K562 (cell line): ENCODE measurements at regions not wholly inside any gene's neighbourhood (a gene's known extent, or its start where the extent isn't known, plus 50 kb on each side); places are given as distances from the start of the nearest gene placed in this dataset.

Experiments used
- CHD2 ChIP-seq: IDR thresholded peaks from 2 replicates; pipeline ENCODE4 v1.6.1; 2011; ENCODE audit warnings: low read depth, low read length
- EP300 ChIP-seq: IDR thresholded peaks from 2 replicates; pipeline ENCODE4 v1.6.1; 2012; ENCODE audit warnings: low read length, improper control_type of control experiment
- HMBOX1 ChIP-seq: sonication (generic); IDR thresholded peaks from 2 replicates; pipeline ENCODE4 v1.6.1; 2016
- MIER1 ChIP-seq: fragments of 450-650 bp; IDR thresholded peaks from 2 replicates; pipeline ENCODE4 v1.6.1; 2016; ENCODE audit warnings: antibody characterized with exemption, mild to moderate bottlenecking, low read depth
- NCOA2 ChIP-seq, 2 experiments: fragments of 450-650 bp; IDR thresholded peaks; 2 replicates each; pipeline ENCODE4 v1.6.1; 2018; ENCODE audit warnings: mild to moderate bottlenecking in 2 of 2, moderate library complexity in 1 of 2; ENCODE audit not compliant: partially characterized antibody in 2 of 2
- RBBP5 ChIP-seq: fragments of 200-600 bp; sonication (generic); IDR thresholded peaks from 2 replicates; pipeline ENCODE4 v1.6.1; 2012; ENCODE audit warnings: borderline replicate concordance, mild to moderate bottlenecking, low read length, control low read depth, inconsistent platforms; ENCODE audit not compliant: insufficient read depth, poor library complexity, severe bottlenecking
- SMARCC2 ChIP-seq: fragments of 450-650 bp; IDR thresholded peaks from 2 replicates; pipeline ENCODE4 v1.6.1; 2017; ENCODE audit warnings: antibody characterized with exemption, moderate library complexity, mild to moderate bottlenecking, low read depth
- TARDBP ChIP-seq: fragments of 450-650 bp; IDR thresholded peaks from 2 replicates; pipeline ENCODE4 v1.6.1; 2016
- XRCC5 ChIP-seq: fragments of 200-400 bp; formaldehyde crosslinking; IDR thresholded peaks from 2 replicates; pipeline ENCODE4 v1.6.1; 2017; ENCODE audit warnings: low read depth, mild to moderate bottlenecking, low read length
- ZBED1 ChIP-seq: IDR thresholded peaks from 2 replicates; pipeline ENCODE4 v1.6.1; 2014
- ZNF121 ChIP-seq: sonication (generic); formaldehyde crosslinking; conservative IDR thresholded peaks from 2 replicates; pipeline ENCODE4 v1.8.0; 2022; ENCODE audit warnings: missing genetic modification reagents
- TF ChIP-seq, protein P1 (sequence below): sonication (generic); formaldehyde crosslinking; IDR thresholded peaks from 2 replicates; pipeline ENCODE4 v1.8.1; 2023; ENCODE audit warnings: mild to moderate bottlenecking, missing genetic modification reagents
- TF ChIP-seq, protein P2 (sequence below), 2 experiments: fragments of 450-650 bp; formaldehyde crosslinking in 1 of 2; IDR thresholded peaks; 2 replicates each; pipeline versions ENCODE4 v1.4.0 to v1.6.1; 2014 to 2020; ENCODE audit warnings: mild to moderate bottlenecking in 2 of 2, borderline replicate concordance in 1 of 2, low read depth in 1 of 2

DNA sequence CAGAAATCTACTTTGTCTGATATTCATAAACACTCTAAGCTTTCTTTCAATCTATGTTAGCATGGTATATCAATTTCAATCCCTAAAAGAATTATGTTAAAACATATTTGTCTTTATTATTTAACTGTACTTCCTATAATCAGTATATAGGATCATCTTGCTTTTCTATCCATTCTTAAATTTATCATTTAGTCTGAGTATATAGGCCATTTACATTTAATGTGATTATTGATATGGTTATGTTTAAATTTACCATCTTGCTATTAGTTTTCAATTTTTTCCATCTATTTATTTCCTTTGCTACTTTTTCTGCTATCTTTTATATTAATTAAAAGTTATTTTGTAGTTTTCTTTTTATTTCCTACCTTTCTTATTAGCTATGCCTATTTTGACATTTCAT is 174.8 kb upstream of the MBNL1 start:
- TF ChIP-seq XRCC5 (no peak), RBBP5 (no peak), CHD2 (no peak), ZBED1 (no peak), ZNF121 (CRISPR knock-in tag) (no peak), NCOA2 (IDR thresholded peaks at IDR 0.05; ENCODE audit: partially characterized antibody in 2 of 2) (no peak), EP300 (no peak), TARDBP (no peak), HMBOX1 (no peak), SMARCC2 (no peak), MIER1 (no peak)
- TF ChIP-seq, protein P1, sequence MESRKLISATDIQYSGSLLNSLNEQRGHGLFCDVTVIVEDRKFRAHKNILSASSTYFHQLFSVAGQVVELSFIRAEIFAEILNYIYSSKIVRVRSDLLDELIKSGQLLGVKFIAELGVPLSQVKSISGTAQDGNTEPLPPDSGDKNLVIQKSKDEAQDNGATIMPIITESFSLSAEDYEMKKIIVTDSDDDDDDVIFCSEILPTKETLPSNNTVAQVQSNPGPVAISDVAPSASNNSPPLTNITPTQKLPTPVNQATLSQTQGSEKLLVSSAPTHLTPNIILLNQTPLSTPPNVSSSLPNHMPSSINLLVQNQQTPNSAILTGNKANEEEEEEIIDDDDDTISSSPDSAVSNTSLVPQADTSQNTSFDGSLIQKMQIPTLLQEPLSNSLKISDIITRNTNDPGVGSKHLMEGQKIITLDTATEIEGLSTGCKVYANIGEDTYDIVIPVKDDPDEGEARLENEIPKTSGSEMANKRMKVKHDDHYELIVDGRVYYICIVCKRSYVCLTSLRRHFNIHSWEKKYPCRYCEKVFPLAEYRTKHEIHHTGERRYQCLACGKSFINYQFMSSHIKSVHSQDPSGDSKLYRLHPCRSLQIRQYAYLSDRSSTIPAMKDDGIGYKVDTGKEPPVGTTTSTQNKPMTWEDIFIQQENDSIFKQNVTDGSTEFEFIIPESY = no peak
- TF ChIP-seq, protein P2, sequence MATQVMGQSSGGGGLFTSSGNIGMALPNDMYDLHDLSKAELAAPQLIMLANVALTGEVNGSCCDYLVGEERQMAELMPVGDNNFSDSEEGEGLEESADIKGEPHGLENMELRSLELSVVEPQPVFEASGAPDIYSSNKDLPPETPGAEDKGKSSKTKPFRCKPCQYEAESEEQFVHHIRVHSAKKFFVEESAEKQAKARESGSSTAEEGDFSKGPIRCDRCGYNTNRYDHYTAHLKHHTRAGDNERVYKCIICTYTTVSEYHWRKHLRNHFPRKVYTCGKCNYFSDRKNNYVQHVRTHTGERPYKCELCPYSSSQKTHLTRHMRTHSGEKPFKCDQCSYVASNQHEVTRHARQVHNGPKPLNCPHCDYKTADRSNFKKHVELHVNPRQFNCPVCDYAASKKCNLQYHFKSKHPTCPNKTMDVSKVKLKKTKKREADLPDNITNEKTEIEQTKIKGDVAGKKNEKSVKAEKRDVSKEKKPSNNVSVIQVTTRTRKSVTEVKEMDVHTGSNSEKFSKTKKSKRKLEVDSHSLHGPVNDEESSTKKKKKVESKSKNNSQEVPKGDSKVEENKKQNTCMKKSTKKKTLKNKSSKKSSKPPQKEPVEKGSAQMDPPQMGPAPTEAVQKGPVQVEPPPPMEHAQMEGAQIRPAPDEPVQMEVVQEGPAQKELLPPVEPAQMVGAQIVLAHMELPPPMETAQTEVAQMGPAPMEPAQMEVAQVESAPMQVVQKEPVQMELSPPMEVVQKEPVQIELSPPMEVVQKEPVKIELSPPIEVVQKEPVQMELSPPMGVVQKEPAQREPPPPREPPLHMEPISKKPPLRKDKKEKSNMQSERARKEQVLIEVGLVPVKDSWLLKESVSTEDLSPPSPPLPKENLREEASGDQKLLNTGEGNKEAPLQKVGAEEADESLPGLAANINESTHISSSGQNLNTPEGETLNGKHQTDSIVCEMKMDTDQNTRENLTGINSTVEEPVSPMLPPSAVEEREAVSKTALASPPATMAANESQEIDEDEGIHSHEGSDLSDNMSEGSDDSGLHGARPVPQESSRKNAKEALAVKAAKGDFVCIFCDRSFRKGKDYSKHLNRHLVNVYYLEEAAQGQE (IDR thresholded peaks at IDR 0.05; ENCODE audit: borderline replicate concordance) = no peak
- TF ChIP-seq, protein P2 (CRISPR knock-in tag; IDR thresholded peaks at IDR 0.05; ENCODE audit: low read depth) = no peak
